GM19324 (cell line): ENCODE measurements at regions not wholly inside any gene's neighbourhood (a gene's known extent, or its start where the extent isn't known, plus 50 kb on each side); places are given as distances from the start of the nearest gene placed in this dataset.

Experiments
- ATAC-seq: cut with Tn5 transposase; IDR thresholded peaks from one replicate; pipeline ENCODE4 v1.9.1; 2021; ENCODE audit warnings: mild to moderate bottlenecking, moderate library complexity; ENCODE audit not compliant: unreplicated experiment, low FRiP score

GRCh38 chr3:88534534-88534933, 384.8 kb downstream of the C3orf38 start:
- no peak for ATAC-seq

GRCh38 chr3:88535563-88535962, 385.8 kb downstream of the C3orf38 start:
- ATAC-seq, result no peak

GRCh38 chr3:88542916-88543315, 393.2 kb downstream of the C3orf38 start:
- no peak for ATAC-seq

GRCh38 chr3:88572450-88572849, 422.7 kb downstream of the C3orf38 start:
- no peak for ATAC-seq

- ATAC-seq, result no peak
These were observed 423.7 kb downstream of the C3orf38 start for GRCh38 chr3:88573472-88573871.

- no peak for ATAC-seq
These were observed 424.4 kb downstream of the C3orf38 start for GRCh38 chr3:88574146-88574545.

GRCh38 chr3:88584451-88584850, 434.7 kb downstream of the C3orf38 start:
- no peak for ATAC-seq

GRCh38 chr3:88586121-88586640, 436.4 kb downstream of the C3orf38 start:
- ATAC-seq, result no peak

- ATAC-seq, result no peak
These were observed 439.4 kb downstream of the C3orf38 start for GRCh38 chr3:88589138-88589537.

- no peak for ATAC-seq
These were observed 445.3 kb downstream of the C3orf38 start for GRCh38 chr3:88595026-88595425.

GRCh38 chr3:88596451-88596850, 446.7 kb downstream of the C3orf38 start:
- ATAC-seq, result no peak

GRCh38 chr3:88610820-88611219, 461.1 kb downstream of the C3orf38 start:
- no peak for ATAC-seq

GRCh38 chr3:88611826-88612326, 462.1 kb downstream of the C3orf38 start:
- no peak for ATAC-seq

- ATAC-seq, result no peak
These were observed 466.7 kb downstream of the C3orf38 start for GRCh38 chr3:88616413-88616812.

- no peak for ATAC-seq
These were observed 467.5 kb downstream of the C3orf38 start for GRCh38 chr3:88617283-88617682.

- ATAC-seq, result no peak
These were observed 468.4 kb downstream of the C3orf38 start for GRCh38 chr3:88618021-88618645.

GRCh38 chr3:88621586-88621985, 471.8 kb downstream of the C3orf38 start:
- ATAC-seq, result no peak

- no peak for ATAC-seq
These were observed 473.9 kb downstream of the C3orf38 start for GRCh38 chr3:88623709-88624108.

- no peak for ATAC-seq
These were observed 476.8 kb downstream of the C3orf38 start for GRCh38 chr3:88626456-88627120.

- ATAC-seq, result no peak
These were observed 478.5 kb upstream of the EPHA3 start for GRCh38 chr3:88628901-88629300.

- ATAC-seq, result no peak
These were observed 475.2 kb upstream of the EPHA3 start for GRCh38 chr3:88632226-88632625.

- no peak for ATAC-seq
These were observed 466.8 kb upstream of the EPHA3 start for GRCh38 chr3:88640581-88640980.
